SK-N-MC (cell line): ENCODE measurements at regions not wholly inside any gene's neighbourhood (a gene's known extent, or its start where the extent isn't known, plus 50 kb on each side); places are given as distances from the start of the nearest gene placed in this dataset.

Source experiments
- DNase-seq: peaks from one replicate; pipeline ENCODE4 v3.0.0-alpha.2; 2011; ENCODE audit warnings: low read depth, low spot score
- H3K27ac ChIP-seq: fragments of 200-600 bp; sonication (generic); 2 replicates; pipeline ENCODE4 v1.5.1; 2016; ENCODE audit warnings: mixed run types
- H3K36me3 ChIP-seq: fragments of 200-600 bp; sonication (generic); 2 replicates; pipeline ENCODE4 v1.6.1; 2017; ENCODE audit warnings: antibody characterized with exemption, low read length, mixed read lengths; ENCODE audit not compliant: insufficient read depth
- H3K4me3 ChIP-seq: fragments of 200-600 bp; sonication (generic); 2 replicates; pipeline ENCODE4 v1.5.1; 2016
- H3K9ac ChIP-seq: fragments of 200-600 bp; sonication (generic); 2 replicates; pipeline ENCODE4 v1.8.0; 2017; ENCODE audit warnings: mixed run types, mixed read lengths; ENCODE audit not compliant: insufficient read length
- H3K9me3 ChIP-seq: fragments of 200-600 bp; sonication (generic); 2 replicates; pipeline ENCODE4 v1.6.1; 2017; ENCODE audit warnings: low read depth, mild to moderate bottlenecking, antibody characterized with exemption, low read length, moderate library complexity, mixed read lengths
- EZH2 ChIP-seq: fragments of 200-600 bp; sonication (generic); IDR thresholded peaks from one replicate; pipeline ENCODE4 v1.6.1; 2017; ENCODE audit warnings: antibody characterized with exemption
- FOXP2 ChIP-seq: optimal IDR thresholded peaks from 2 replicates; pipeline ENCODE3; 2011; ENCODE audit warnings: mild to moderate bottlenecking, moderate library complexity; ENCODE audit not compliant: insufficient read depth; ENCODE audit errors: extremely low read length, control extremely low read depth
- POLR2AphosphoS5 ChIP-seq: IDR thresholded peaks from 2 replicates; pipeline ENCODE4 v1.6.1; 2012; ENCODE audit warnings: mild to moderate bottlenecking, low read depth, low read length, borderline replicate concordance

GRCh38 chr6:139766796-139767195 is 392.3 kb upstream of the CITED2 start:
- Histone ChIP-seq H3K4me3 (no peak overlapping the region), H3K27ac (0 out of 2 replicates have a peak overlapping the region, but pooled peaks have one; percentile 12), H3K9me3 (no peaks in the 10 kb centered on the region), H3K36me3 (no peaks in the 10 kb centered on the region), H3K9ac (no peak overlapping the region)
- no peak for TF ChIP-seq FOXP2
- no peak for TF ChIP-seq POLR2AphosphoS5
- TF ChIP-seq EZH2: no peak
- DNase-seq: no peak

DNA sequence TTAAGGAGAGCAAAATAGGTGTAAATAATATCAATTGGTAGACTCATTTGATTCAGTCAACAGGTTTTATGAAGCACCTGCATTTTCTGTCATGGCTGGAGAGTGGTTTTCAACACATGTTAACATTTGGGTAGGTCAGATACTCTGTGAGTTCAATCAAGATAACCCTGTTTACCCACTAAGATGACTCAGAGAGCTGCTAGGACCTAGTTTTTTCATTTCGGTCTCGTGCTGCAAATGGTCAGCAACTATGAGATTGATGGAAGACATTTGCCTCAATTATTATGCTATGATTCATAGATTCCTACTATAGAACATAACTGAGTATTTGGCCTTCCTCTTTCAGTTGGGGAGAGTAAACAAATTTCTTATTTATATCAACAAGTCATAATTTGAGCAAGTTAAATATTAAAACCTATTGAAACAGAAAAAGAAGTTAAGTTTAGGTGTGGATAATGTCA is 391.4 kb upstream of the CITED2 start:
- no peak for DNase-seq
- TF ChIP-seq POLR2AphosphoS5 (no peak), FOXP2 (no peak), EZH2 (no peak)
- H3K36me3 ChIP-seq: no peaks in the 10 kb centered on the region
- no peak overlapping the region for H3K4me3 ChIP-seq
- H3K9me3 ChIP-seq: no peaks in the 10 kb centered on the region
- H3K9ac ChIP-seq: no peak overlapping the region
- H3K27ac ChIP-seq: no peak overlapping the region

DNA sequence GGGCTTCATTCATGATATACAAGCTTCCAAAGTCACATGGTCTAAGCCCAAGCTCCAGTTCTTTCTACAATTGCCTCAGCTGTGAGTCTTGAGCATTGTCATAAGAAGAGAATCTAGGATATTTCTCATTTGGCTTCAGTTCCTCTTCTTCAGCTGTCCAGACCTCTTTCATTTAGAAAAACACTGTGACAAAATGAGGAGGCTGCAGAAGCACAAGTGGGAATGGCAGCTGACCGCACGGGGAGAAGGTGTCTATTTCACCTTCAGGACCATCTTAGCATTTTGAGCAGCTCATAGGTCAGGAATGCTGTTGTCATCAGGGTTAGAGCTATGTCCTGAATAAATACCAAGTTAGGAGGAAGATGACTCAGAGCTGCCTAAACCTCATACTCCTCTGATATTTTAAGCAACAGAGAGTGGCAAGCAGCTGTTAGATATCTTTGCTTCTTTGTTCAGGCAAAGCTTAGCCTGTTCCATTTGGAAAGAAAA is 390.1 kb upstream of the CITED2 start:
- peak overlapping the region; percentile 62 for H3K27ac ChIP-seq
- H3K9me3 ChIP-seq: no peaks in the 10 kb centered on the region
- TF ChIP-seq EZH2: no peak
- TF ChIP-seq POLR2AphosphoS5: no peak
- TF ChIP-seq FOXP2: no peak
- H3K4me3 ChIP-seq: no peak overlapping the region
- DNase-seq: no peak
- H3K9ac ChIP-seq: no peak overlapping the region
- no peaks in the 10 kb centered on the region for H3K36me3 ChIP-seq

- no peak for DNase-seq
- H3K27ac ChIP-seq: peak overlapping the region; percentile 62
- H3K4me3 ChIP-seq: no peak overlapping the region
- no peak for TF ChIP-seq FOXP2
- TF ChIP-seq EZH2: no peak
- no peak for TF ChIP-seq POLR2AphosphoS5
- no peaks in the 10 kb centered on the region for H3K9me3 ChIP-seq
- H3K9ac ChIP-seq: no peak overlapping the region
- no peaks in the 10 kb centered on the region for H3K36me3 ChIP-seq
Measured at GRCh38 chr6:139763468-139764210, 389.2 kb upstream of the CITED2 start.

- Histone ChIP-seq H3K4me3 (no peak overlapping the region), H3K9ac (no peak overlapping the region), H3K9me3 (0 out of 2 replicates have a peak, but pooled peaks cover 3% of the 10 kb centered on the region), H3K36me3 (no peaks in the 10 kb centered on the region), H3K27ac (peak overlapping the region; percentile 62)
- no peak for DNase-seq
- no peak for TF ChIP-seq POLR2AphosphoS5
- TF ChIP-seq FOXP2: no peak
- no peak for TF ChIP-seq EZH2
Measured at GRCh38 chr6:139762587-139763031, 388.2 kb upstream of the CITED2 start.

GRCh38 chr6:139760128-139760527 is 385.7 kb upstream of the CITED2 start:
- H3K9ac ChIP-seq: no peak overlapping the region
- no peaks in the 10 kb centered on the region for H3K36me3 ChIP-seq
- TF ChIP-seq POLR2AphosphoS5 (no peak), FOXP2 (no peak), EZH2 (no peak)
- H3K4me3 ChIP-seq: no peak overlapping the region
- H3K9me3 ChIP-seq: 0 out of 2 replicates have a peak, but pooled peaks cover 3% of the 10 kb centered on the region
- H3K27ac ChIP-seq: no peak overlapping the region
- no peak for DNase-seq

DNA sequence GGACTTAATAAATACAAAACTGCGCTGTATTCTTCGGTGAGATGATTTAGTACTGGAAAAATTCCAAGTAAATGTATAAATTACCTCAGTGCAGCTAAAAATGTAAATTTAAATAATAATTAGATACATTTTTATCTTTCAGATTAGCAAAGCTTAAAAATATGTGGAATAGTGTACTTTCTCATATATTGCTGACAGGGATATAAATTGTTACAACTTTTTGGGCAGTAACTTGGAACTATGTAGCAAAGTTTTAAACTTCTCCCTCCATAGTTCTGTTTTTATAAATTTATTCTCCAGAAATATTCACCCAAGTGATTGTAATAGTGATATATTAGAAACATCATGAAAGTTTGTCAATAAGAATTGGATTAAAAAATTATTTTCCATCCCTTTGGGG is 384.6 kb upstream of the CITED2 start:
- H3K4me3 ChIP-seq: no peak overlapping the region
- DNase-seq: no peak
- no peak overlapping the region for H3K27ac ChIP-seq
- TF ChIP-seq FOXP2: no peak
- TF ChIP-seq EZH2: no peak
- H3K36me3 ChIP-seq: no peaks in the 10 kb centered on the region
- no peak overlapping the region for H3K9ac ChIP-seq
- 0 out of 2 replicates have a peak, but pooled peaks cover 3% of the 10 kb centered on the region for H3K9me3 ChIP-seq

DNA sequence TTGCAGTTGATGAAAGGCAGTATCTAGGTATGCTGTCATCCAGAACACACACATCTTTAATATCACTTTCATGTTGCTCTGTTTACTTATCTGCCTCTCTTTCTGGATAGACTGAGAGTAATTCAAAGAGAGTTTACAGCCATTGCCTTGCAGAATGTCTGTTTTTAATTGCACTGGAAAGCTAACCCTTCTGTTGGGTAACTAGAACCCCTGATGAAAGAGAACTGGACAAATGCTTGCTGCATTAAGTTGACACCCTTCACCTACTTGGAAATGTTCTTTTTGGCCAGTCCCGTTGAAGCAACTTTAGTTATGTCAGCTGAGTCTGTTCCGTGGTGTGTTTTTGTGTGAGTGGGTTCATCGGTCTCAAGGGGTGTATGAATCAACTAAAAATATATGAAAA is 383.8 kb upstream of the CITED2 start:
- H3K4me3 ChIP-seq: no peak overlapping the region
- DNase-seq: no peak
- H3K27ac ChIP-seq: 0 out of 2 replicates have a peak overlapping the region, but pooled peaks have one; percentile 7
- TF ChIP-seq FOXP2: no peak
- no peak overlapping the region for H3K9ac ChIP-seq
- H3K9me3 ChIP-seq: 0 out of 2 replicates have a peak, but pooled peaks cover 3% of the 10 kb centered on the region
- no peaks in the 10 kb centered on the region for H3K36me3 ChIP-seq

GRCh38 chr6:139757784-139758183 is 383.3 kb upstream of the CITED2 start:
- Histone ChIP-seq H3K36me3 (no peaks in the 10 kb centered on the region), H3K4me3 (no peak overlapping the region), H3K27ac (0 out of 2 replicates have a peak overlapping the region, but pooled peaks have one; percentile 7), H3K9ac (no peak overlapping the region), H3K9me3 (0 out of 2 replicates have a peak, but pooled peaks cover 3% of the 10 kb centered on the region)
- TF ChIP-seq EZH2 (no peak), POLR2AphosphoS5 (no peak), FOXP2 (no peak)
- DNase-seq: no peak

DNA sequence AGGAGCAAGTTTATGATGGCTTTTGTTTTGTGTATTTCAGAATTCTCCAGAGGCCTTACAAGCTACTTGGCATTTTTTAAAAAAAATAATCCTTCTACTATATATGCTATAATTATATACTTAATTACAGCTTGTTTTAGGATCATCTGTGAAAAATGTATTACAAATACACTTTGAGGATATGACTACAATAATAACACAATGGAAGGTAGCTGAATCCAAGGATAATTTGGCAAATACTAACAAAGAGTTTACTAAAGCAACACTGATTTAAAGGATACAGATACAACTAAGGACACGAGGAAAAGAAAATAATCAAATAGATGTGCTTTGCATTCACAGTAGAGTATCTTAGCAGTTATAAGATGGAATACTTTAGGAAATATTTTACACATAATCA is 381.9 kb upstream of the CITED2 start:
- TF ChIP-seq FOXP2 (no peak), POLR2AphosphoS5 (no peak), EZH2 (no peak)
- Histone ChIP-seq H3K9ac (no peak overlapping the region), H3K9me3 (0 out of 2 replicates have a peak, but pooled peaks cover 3% of the 10 kb centered on the region), H3K27ac (no peak overlapping the region; the same call in 1 of the 2 replicates), H3K36me3 (no peaks in the 10 kb centered on the region), H3K4me3 (no peak overlapping the region)
- no peak for DNase-seq
